Right renal pelvis (tissue), 4 donors: ENCODE measurements at regions not wholly inside any gene's neighbourhood (a gene's known extent, or its start where the extent isn't known, plus 50 kb on each side); places are given as distances from the start of the nearest gene placed in this dataset.
"Not testable (repeated sequence)": the region's sequence is repeated elsewhere in the genome, so short reads cannot be mapped to it uniquely, and the experiment has no call there.

Source experiments
- DNase-seq, 4 donors: peaks; one replicate each; pipeline ENCODE4 v3.0.0-alpha.2; 2013; ENCODE audit warnings: low read depth in 4 of 4, low spot score in 3 of 4, missing footprints in 1 of 4

- not testable (repeated sequence) for DNase-seq
These were observed 52.1 kb upstream of the TMEM45B start for GRCh38 chr11:129763569-129763968.

GRCh38 chr11:129764204-129764603 is 51.4 kb upstream of the TMEM45B start:
- DNase-seq: not testable (repeated sequence)
